Common myeloid progenitor, CD34-positive (primary cell): ENCODE measurements at regions not wholly inside any gene's neighbourhood (a gene's known extent, or its start where the extent isn't known, plus 50 kb on each side); places are given as distances from the start of the nearest gene placed in this dataset.
"Not testable (repeated sequence)": the region's sequence is repeated elsewhere in the genome, so short reads cannot be mapped to it uniquely, and the experiment has no call there.

ENCODE experiments used
- CTCF ChIA-PET: fragments of 350-600 bp; sonication (Branson Sonifier 250); formaldehyde crosslinking; loops from one replicate; lab custom pipeline; 2021; ENCODE audit warnings: antibody characterized with exemption; lab: Charles Lee
- POLR2A ChIA-PET: fragments of 350-600 bp; sonication (Branson Sonifier 250); formaldehyde crosslinking; loops from one replicate; lab custom pipeline; 2021; ENCODE audit warnings: antibody characterized with exemption; lab: Charles Lee
- DNase-seq, 3 donors: peaks; one replicate each; pipeline versions ENCODE4 v3.0.0 to v3.0.0-alpha.2; 2013
- H3K27ac ChIP-seq, 2 experiments: 1 replicate in 1 of 2; 2 replicates in 1 of 2; pipeline ENCODE4 v1.7.0; 2013; ENCODE audit warnings: inconsistent platforms in 2 of 2, low read length in 2 of 2, mild to moderate bottlenecking in 2 of 2, low read depth in 1 of 2, moderate library complexity in 1 of 2; ENCODE audit not compliant: severe bottlenecking in 2 of 2, insufficient read depth in 1 of 2, poor library complexity in 1 of 2
- H3K27me3 ChIP-seq, 5 experiments: replicated peaks in 2 of 5; 1 replicate in 3 of 5; 2 replicates in 2 of 5; pipeline versions ENCODE4 v1.6.1 to v1.7.0; 2013; ENCODE audit warnings: low read length in 4 of 5, mild to moderate bottlenecking in 2 of 5, moderate library complexity in 2 of 5, inconsistent platforms in 1 of 5; ENCODE audit not compliant: insufficient read depth in 5 of 5, control insufficient read depth in 4 of 5
- H3K36me3 ChIP-seq, 4 experiments: 1 replicate in 2 of 4; 2 replicates in 2 of 4; pipeline versions ENCODE4 v1.6.1 to v1.7.0; 2013; ENCODE audit warnings: low read length in 3 of 4, control low read depth in 1 of 4, mild to moderate bottlenecking in 1 of 4; ENCODE audit not compliant: control insufficient read depth in 4 of 4, insufficient read depth in 4 of 4
- H3K4me1 ChIP-seq, 4 experiments: 1 replicate in 3 of 4; 2 replicates in 1 of 4; pipeline versions ENCODE4 v1.6.1 to v1.7.1; 2013; ENCODE audit warnings: low read length in 3 of 4, mild to moderate bottlenecking in 3 of 4, control low read depth in 1 of 4, inconsistent platforms in 1 of 4, moderate library complexity in 1 of 4; ENCODE audit not compliant: control insufficient read depth in 4 of 4, insufficient read depth in 4 of 4; ENCODE audit errors: control extremely low read depth in 1 of 4
- H3K4me3 ChIP-seq, 7 experiments: 1 replicate in 4 of 7; 2 replicates in 3 of 7; pipeline versions ENCODE4 v1.5.1 to v1.7.0; 2013; ENCODE audit warnings: mild to moderate bottlenecking in 7 of 7, low read length in 6 of 7, moderate library complexity in 6 of 7, inconsistent platforms in 2 of 7, low read depth in 2 of 7, control low read depth in 1 of 7; ENCODE audit not compliant: insufficient read depth in 4 of 7, control insufficient read depth in 1 of 7; ENCODE audit errors: extremely low read depth in 1 of 7
- H3K9me3 ChIP-seq, 5 experiments: 1 replicate in 4 of 5; 2 replicates in 1 of 5; pipeline versions ENCODE4 v1.6.1 to v1.7.1; 2013; ENCODE audit warnings: low read length in 4 of 5, mild to moderate bottlenecking in 2 of 5, inconsistent platforms in 1 of 5, low read depth in 1 of 5, moderate library complexity in 1 of 5; ENCODE audit not compliant: control insufficient read depth in 4 of 5, insufficient read depth in 2 of 5; ENCODE audit errors: control extremely low read depth in 1 of 5
- WGBS: methylation state at CpG from one replicate; pipeline ENCODE4 v1.1.5; 2013; ENCODE audit not compliant: insufficient coverage; 5-methylcytosine and 5-hydroxymethylcytosine counted together

DNA sequence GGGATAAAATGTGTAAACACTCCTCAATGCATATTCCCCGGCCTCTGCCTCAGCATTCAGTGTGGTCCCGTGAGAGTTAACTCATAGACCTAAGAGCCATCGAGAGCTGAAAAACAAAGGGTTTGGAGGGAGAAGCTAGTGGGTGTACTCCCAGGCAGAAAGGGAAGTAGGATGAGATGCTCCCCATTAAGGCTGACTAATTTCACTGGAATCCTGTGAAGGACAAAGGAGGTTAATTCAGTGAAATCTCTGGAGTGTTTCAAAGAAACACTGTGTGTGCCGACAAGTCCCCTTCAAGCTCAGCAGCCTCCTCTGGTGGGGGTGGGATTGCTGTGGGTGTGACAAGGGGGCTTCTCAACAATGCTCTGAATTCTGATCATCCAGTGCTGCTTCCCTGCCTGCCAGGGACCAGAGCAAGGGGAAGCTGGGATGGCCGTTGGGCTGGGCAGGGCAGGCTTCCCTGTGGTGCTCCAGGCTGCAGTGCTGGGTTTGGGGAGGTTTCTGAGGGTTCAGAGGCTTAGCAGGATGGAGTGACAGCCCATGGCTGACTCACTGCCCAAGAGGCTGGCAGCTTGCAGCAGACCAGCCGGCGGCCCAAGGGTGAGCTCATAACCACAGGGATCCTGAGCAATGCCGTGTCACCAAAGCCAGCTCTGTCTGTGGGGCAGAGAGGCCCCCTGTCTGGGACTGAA is 61.4 kb upstream of the BMAL1 start:
- POLR2A ChIA-PET, result no interaction called here

DNA sequence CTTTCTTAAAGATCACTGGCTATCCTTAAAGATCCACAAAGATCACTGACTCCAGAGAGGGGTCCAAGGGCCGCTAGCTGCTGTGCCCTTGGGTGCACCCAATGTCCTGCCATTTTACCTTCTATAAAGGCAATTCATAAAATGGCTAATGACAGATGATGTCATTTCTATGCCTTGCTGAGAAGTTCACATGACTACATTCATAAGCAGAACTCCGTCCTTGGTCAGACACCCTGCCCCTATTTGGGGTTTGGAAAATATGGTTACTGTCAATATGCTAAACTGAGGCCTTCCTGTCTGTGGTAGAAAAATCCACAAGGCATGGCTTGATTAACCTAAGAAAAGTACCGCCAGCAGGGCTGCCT is 60.9 kb upstream of the BMAL1 start:
- Histone ChIP-seq H3K27me3 (peaks cover 0 to 4% (median 0%) of the 10 kb centered on the region in 5 experiments), H3K9me3 (no peaks in the 10 kb centered on the region), H3K4me1 (peaks cover 0 to 5% (median 4%) of the 10 kb centered on the region in 4 experiments), H3K36me3 (no peaks in the 10 kb centered on the region), H3K27ac (no peak overlapping the region), H3K4me3 (no peak overlapping the region)
- ChIA-PET POLR2A (no interaction called here), CTCF (interaction anchor here (0.9 to 2.1 kb wide), 4 partner anchors 9 to 169 kb away, joined by 3 to 9 read pairs (median 4); no protein-coding TSS in a partner anchor)
- peak in 1 of 3 donors; percentile 41 for DNase-seq
- 79% methylated on average over 2 of the region's 3 CpGs for WGBS

More for the DNA sequence above, 61.4 kb upstream of the BMAL1 start:
- Histone ChIP-seq H3K4me1 (peaks cover 0 to 5% (median 4%) of the 10 kb centered on the region in 4 experiments), H3K27ac (no peak overlapping the region), H3K27me3 (peaks cover 0 to 4% (median 0%) of the 10 kb centered on the region in 5 experiments), H3K9me3 (no peaks in the 10 kb centered on the region), H3K36me3 (no peaks in the 10 kb centered on the region), H3K4me3 (no peak overlapping the region)
- 91% methylated on average over 7 of the region's 8 CpGs for WGBS
- peak; percentile 19 to 77 (median 66) for DNase-seq
- CTCF ChIA-PET, result interaction anchor here (1.1 to 5.2 kb wide), 4 partner anchors 10 to 129 kb away, joined by 3 to 16 read pairs (median 6); no protein-coding TSS in a partner anchor

DNA sequence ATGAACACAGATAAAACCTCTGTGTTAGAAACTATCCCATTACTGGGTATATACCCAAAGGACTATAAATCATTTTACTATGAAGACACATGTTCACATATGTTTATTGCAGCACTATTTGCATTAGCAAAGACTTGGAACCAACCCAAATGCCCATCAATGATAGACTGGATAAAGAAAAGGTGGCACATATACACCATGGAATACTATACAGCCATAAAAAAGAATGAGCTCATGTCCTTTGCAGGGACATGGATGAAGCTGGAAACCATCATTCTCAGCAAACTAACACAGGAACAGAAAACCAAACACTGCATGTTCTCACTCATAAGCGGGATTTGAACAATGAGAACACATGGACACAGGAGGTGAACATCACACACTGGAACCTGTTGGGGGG is 58.9 kb upstream of the BMAL1 start:
- POLR2A ChIA-PET, DNase-seq, H3K36me3 ChIP-seq, H3K9me3 ChIP-seq, H3K4me1 ChIP-seq, H3K27ac ChIP-seq, H3K4me3 ChIP-seq, H3K27me3 ChIP-seq, CTCF ChIA-PET: not testable (repeated sequence)
- no CpG with 5 or more reads among the region's 1 CpG for whole genome bisulfite sequencing

DNA sequence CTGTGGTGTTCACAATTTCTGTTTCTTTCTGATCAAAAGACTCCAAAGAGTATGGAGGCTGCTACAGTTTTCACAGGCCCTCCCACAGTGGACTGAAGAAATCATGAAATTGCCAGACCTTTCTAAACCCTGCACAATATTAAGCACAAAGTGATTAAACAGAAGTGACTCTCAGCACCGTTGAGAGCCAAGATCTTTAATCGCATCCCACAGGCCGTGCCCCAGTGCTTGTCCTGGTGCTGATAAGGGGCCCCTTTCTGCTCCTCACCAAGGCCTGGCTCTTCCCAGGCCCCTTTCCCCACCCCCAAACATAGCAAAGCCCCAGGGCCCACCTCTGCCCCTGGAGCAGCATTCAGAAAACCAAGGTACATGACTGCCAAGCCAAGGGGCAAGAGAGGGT is 57.4 kb upstream of the BMAL1 start:
- Histone ChIP-seq H3K9me3 (no peaks in the 10 kb centered on the region), H3K4me1 (peaks cover 0 to 5% (median 4%) of the 10 kb centered on the region in 4 experiments), H3K27me3 (peaks cover 0 to 4% (median 0%) of the 10 kb centered on the region in 5 experiments), H3K4me3 (no peak overlapping the region), H3K27ac (no peak overlapping the region), H3K36me3 (no peaks in the 10 kb centered on the region)
- ChIA-PET POLR2A (no interaction called here), CTCF (no interaction called here)
- WGBS, result 88% methylated on average over 3 of the region's 3 CpGs
- peak in 1 of 3 donors; percentile 5 for DNase-seq

DNA sequence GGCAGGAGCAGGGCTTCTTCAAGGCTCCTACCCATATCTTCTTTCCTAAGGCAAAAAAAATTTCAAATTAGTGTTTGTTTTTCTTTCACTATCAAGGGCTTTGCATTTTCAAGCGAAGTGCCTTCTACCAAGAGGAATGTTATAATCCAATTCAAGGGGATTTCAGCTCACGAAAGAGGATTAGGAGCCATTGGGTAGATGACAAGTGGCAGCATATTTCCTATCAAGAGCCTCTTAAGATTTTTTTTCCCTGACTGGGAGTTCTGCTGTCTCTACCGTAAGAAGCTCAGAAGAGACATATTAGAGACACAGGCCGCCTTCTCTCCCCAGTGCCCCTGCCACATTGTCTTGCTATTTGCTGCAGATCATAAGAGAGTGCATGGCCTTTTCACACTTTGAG is 55.9 kb upstream of the BMAL1 start:
- 94% methylated on average over 3 of the region's 4 CpGs for WGBS
- ChIA-PET CTCF (interaction anchor here (0.8 to 1.5 kb wide), 4 partner anchors 12 to 44 kb away, joined by 3 to 4 read pairs (median 3); no protein-coding TSS in a partner anchor), POLR2A (no interaction called here)
- Histone ChIP-seq H3K27ac (no peak overlapping the region), H3K4me3 (no peak overlapping the region), H3K27me3 (peaks cover 0 to 3% (median 0%) of the 10 kb centered on the region in 5 experiments), H3K9me3 (no peaks in the 10 kb centered on the region), H3K36me3 (no peaks in the 10 kb centered on the region), H3K4me1 (peaks cover 0 to 1% (median under 1%) of the 10 kb centered on the region in 4 experiments)
- no peak for DNase-seq

DNA sequence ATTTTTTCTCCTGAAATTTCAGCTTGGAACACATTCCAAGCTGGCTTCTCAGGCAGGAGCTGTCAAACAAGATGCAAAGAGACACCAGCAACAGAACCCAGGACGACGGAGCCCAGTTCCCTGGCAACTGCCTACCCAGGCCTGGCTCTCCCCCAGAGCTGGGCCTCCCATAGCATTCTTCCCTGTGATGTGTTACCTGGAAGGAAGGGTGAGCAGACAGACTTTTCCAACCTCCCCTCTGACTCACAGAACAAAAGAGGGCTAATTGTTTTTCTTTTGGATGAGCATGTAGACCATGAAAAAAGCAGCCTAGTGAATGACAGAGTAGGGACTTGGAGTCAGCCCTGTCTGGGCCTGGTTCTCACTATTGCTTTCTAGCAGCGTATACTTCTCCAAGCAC is 55.3 kb upstream of the BMAL1 start:
- DNase-seq, result no peak
- ChIA-PET CTCF (interaction anchor here (1.4 to 1.5 kb wide), 2 partner anchors 12 kb away, joined by 3 to 4 read pairs; no protein-coding TSS in a partner anchor), POLR2A (no interaction called here)
- Histone ChIP-seq H3K27me3 (peaks cover 0 to 3% (median 0%) of the 10 kb centered on the region in 5 experiments), H3K27ac (no peak overlapping the region), H3K36me3 (no peaks in the 10 kb centered on the region), H3K4me1 (no peaks in the 10 kb centered on the region), H3K4me3 (no peak overlapping the region), H3K9me3 (no peaks in the 10 kb centered on the region)
- 67% methylated on average over 3 of the region's 3 CpGs for WGBS

DNA sequence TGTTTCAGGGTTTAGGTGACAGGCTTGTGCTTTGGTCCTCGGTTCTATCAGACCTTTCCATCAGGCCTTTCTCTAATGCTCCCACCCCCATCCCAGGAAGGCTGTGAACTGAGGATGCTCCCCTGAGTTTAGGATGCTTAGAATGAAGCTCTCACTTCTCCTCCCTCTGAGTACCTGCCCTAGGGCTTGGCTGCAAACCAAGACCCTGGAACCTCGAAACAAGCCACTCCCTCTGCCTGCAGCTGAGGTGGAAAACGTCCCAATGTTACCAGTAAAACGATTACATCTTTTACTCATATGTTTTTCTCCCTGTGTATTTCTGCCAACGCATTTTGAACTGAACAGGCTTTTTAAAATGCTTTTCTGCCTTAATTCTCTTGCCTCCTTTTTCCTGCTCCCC is 54.5 kb upstream of the BMAL1 start:
- CTCF ChIA-PET, result interaction anchor here (0.8 to 1.2 kb wide), 3 partner anchors 15 to 32 kb away, joined by 3 to 7 read pairs (median 3); no protein-coding TSS in a partner anchor
- POLR2A ChIA-PET, result no interaction called here

More for the DNA sequence above, 54.5 kb upstream of the BMAL1 start:
- Histone ChIP-seq H3K4me1 (no peaks in the 10 kb centered on the region), H3K27me3 (peaks cover 0 to 3% (median 0%) of the 10 kb centered on the region in 5 experiments), H3K27ac (no peak overlapping the region), H3K36me3 (no peaks in the 10 kb centered on the region), H3K9me3 (no peaks in the 10 kb centered on the region), H3K4me3 (no peak overlapping the region)
- DNase-seq, result no peak
- 65% methylated on average over 5 of the region's 5 CpGs for WGBS
